H9 (cell line): ENCODE measurements at regions not wholly inside any gene's neighbourhood (a gene's known extent, or its start where the extent isn't known, plus 50 kb on each side); places are given as distances from the start of the nearest gene placed in this dataset.

Source experiments
- DNase-seq: peaks from one replicate; pipeline ENCODE4 v3.0.0-alpha.2; 2017
- H2AFZ ChIP-seq: one replicate; pipeline ENCODE4 v1.6.1; 2013; ENCODE audit warnings: mild to moderate bottlenecking, low read length, control low read depth, moderate library complexity
- H2AK5ac ChIP-seq: 2 replicates; pipeline ENCODE4 v1.6.1; 2013; ENCODE audit warnings: low read length, control low read depth, mixed read lengths; ENCODE audit not compliant: insufficient read length
- H2BK120ac ChIP-seq: one replicate; pipeline ENCODE4 v1.6.1; 2013; ENCODE audit warnings: low read depth, mild to moderate bottlenecking, low read length, control low read depth, inconsistent platforms; ENCODE audit not compliant: poor library complexity, severe bottlenecking
- H2BK12ac ChIP-seq: 2 replicates; pipeline ENCODE4 v1.6.1; 2013; ENCODE audit warnings: low read length, control low read depth, mixed read lengths, low read depth; ENCODE audit not compliant: insufficient read length
- H2BK15ac ChIP-seq: 2 replicates; pipeline ENCODE4 v1.6.1; 2013; ENCODE audit warnings: low read depth, low read length, control low read depth
- H2BK20ac ChIP-seq: one replicate; pipeline ENCODE4 v1.6.1; 2013; ENCODE audit warnings: low read depth, mild to moderate bottlenecking, low read length, control low read depth, inconsistent platforms; ENCODE audit not compliant: poor library complexity, severe bottlenecking
- H2BK5ac ChIP-seq: 2 replicates; pipeline ENCODE4 v1.6.1; 2013; ENCODE audit warnings: low read length, control low read depth, mixed read lengths; ENCODE audit not compliant: insufficient read length
- H3K14ac ChIP-seq: 2 replicates; pipeline ENCODE4 v1.6.1; 2013; ENCODE audit warnings: low read length, control low read depth; ENCODE audit not compliant: insufficient read depth
- H3K18ac ChIP-seq: 2 replicates; pipeline ENCODE4 v1.6.1; 2013; ENCODE audit warnings: low read depth, mild to moderate bottlenecking, mixed read lengths, low read length, control low read depth; ENCODE audit not compliant: insufficient read length
- H3K23ac ChIP-seq: 2 replicates; pipeline ENCODE4 v1.6.1; 2013; ENCODE audit warnings: low read length, control low read depth, mixed read lengths, low read depth; ENCODE audit not compliant: insufficient read length
- H3K23me2 ChIP-seq: 2 replicates; pipeline ENCODE4 v1.6.1; 2013; ENCODE audit warnings: low read depth, mild to moderate bottlenecking, mixed read lengths, low read length, control low read depth; ENCODE audit not compliant: insufficient read length, poor library complexity, severe bottlenecking
- H3K27ac ChIP-seq: 2 replicates; pipeline ENCODE4 v1.5.1; 2013; ENCODE audit warnings: low read length, control low read depth, mixed read lengths, low read depth; ENCODE audit not compliant: insufficient read length
- H3K27me3 ChIP-seq: 2 replicates; pipeline ENCODE4 v1.6.1; 2013; ENCODE audit warnings: low read length, control low read depth, inconsistent platforms; ENCODE audit not compliant: insufficient read depth
- H3K4ac ChIP-seq: 2 replicates; pipeline ENCODE4 v1.6.1; 2013; ENCODE audit warnings: low read depth, mild to moderate bottlenecking, control low read depth, inconsistent platforms, low read length, moderate library complexity
- H3K4me1 ChIP-seq: 2 replicates; pipeline ENCODE4 v1.6.1; 2013; ENCODE audit warnings: low read length, control low read depth, inconsistent platforms; ENCODE audit not compliant: insufficient read depth
- H3K4me2 ChIP-seq: 2 replicates; pipeline ENCODE4 v1.6.1; 2013; ENCODE audit warnings: low read length, control low read depth, mixed read lengths; ENCODE audit not compliant: insufficient read length, insufficient read depth
- H3K56ac ChIP-seq: 2 replicates; pipeline ENCODE4 v1.6.1; 2013; ENCODE audit warnings: low read depth, mild to moderate bottlenecking, mixed read lengths, low read length, control low read depth; ENCODE audit not compliant: insufficient read length
- H3K79me1 ChIP-seq: 2 replicates; pipeline ENCODE4 v1.6.1; 2013; ENCODE audit warnings: low read depth, mild to moderate bottlenecking, moderate library complexity, low read length, control low read depth, inconsistent platforms; ENCODE audit not compliant: insufficient read depth, poor library complexity, severe bottlenecking
- H3K79me2 ChIP-seq: 2 replicates; pipeline ENCODE4 v1.6.1; 2013; ENCODE audit warnings: low read length, control low read depth, inconsistent platforms; ENCODE audit not compliant: insufficient read depth
- H3K9ac ChIP-seq: 2 replicates; pipeline ENCODE4 v1.6.1; 2013; ENCODE audit warnings: low read length, control low read depth, mixed read lengths; ENCODE audit not compliant: insufficient read length; ENCODE audit errors: extremely low read depth
- H3K9me3 ChIP-seq: one replicate; pipeline ENCODE4 v1.6.1; 2013; ENCODE audit warnings: low read depth, low read length, inconsistent platforms; ENCODE audit not compliant: control insufficient read depth
- H3T11ph ChIP-seq: one replicate; pipeline ENCODE4 v1.6.1; 2013; ENCODE audit warnings: mild to moderate bottlenecking, low read length, control low read depth, inconsistent platforms
- H4K20me1 ChIP-seq: one replicate; pipeline ENCODE4 v1.6.1; 2013; ENCODE audit not compliant: control insufficient read depth, insufficient read length, insufficient read depth
- H4K5ac ChIP-seq: 2 replicates; pipeline ENCODE4 v1.6.1; 2013; ENCODE audit warnings: low read depth, mild to moderate bottlenecking, mixed read lengths, low read length, control low read depth; ENCODE audit not compliant: insufficient read length
- H4K8ac ChIP-seq: replicated peaks from 2 replicates; pipeline ENCODE4 v1.6.1; 2013; ENCODE audit warnings: low read length, control low read depth, mixed read lengths, low read depth; ENCODE audit not compliant: insufficient read length
- H4K91ac ChIP-seq: 2 replicates; pipeline ENCODE4 v1.6.1; 2013; ENCODE audit warnings: low read depth, mild to moderate bottlenecking, moderate library complexity, mixed read lengths, low read length, control low read depth; ENCODE audit not compliant: insufficient read length
- H3K27ac Mint-ChIP-seq, 3 experiments: 2 replicates in 2 of 3; 3 replicates in 1 of 3; pipeline ENCODE4 v1.8.0; 2020 to 2021; ENCODE audit warnings: mixed read lengths in 3 of 3, mild to moderate bottlenecking in 1 of 3, moderate library complexity in 1 of 3
- H3K27me3 Mint-ChIP-seq: 2 replicates; pipeline ENCODE4 v1.8.0; 2021; ENCODE audit warnings: low read depth, mild to moderate bottlenecking, moderate library complexity, mixed read lengths
- H3K36me3 Mint-ChIP-seq, 3 experiments: 2 replicates in 2 of 3; 3 replicates in 1 of 3; pipeline ENCODE4 v1.8.0; 2020 to 2021; ENCODE audit warnings: low read depth in 3 of 3, mixed read lengths in 3 of 3; ENCODE audit not compliant: insufficient read depth in 1 of 3
- H3K4me1 Mint-ChIP-seq, 2 experiments: 2 replicates each; pipeline ENCODE4 v1.8.0; 2020; ENCODE audit warnings: mixed read lengths in 2 of 2
- H3K4me3 Mint-ChIP-seq, 2 experiments: 2 replicates in 1 of 2; 3 replicates in 1 of 2; pipeline ENCODE4 v1.8.0; 2020 to 2021; ENCODE audit warnings: mild to moderate bottlenecking in 2 of 2, mixed read lengths in 2 of 2, moderate library complexity in 1 of 2
- H3K9me3 Mint-ChIP-seq, 2 experiments: 2 replicates in 1 of 2; 3 replicates in 1 of 2; pipeline ENCODE4 v1.8.0; 2020; ENCODE audit warnings: mild to moderate bottlenecking in 2 of 2, mixed read lengths in 2 of 2, moderate library complexity in 1 of 2
- CTCF ChIP-seq: fragments of 200-600 bp; sonication (generic); conservative IDR thresholded peaks from 3 replicates; pipeline ENCODE4 v1.8.0; 2021; ENCODE audit warnings: antibody characterized with exemption, mild to moderate bottlenecking

GRCh38 chr13:104099750-104100149 lies 1033.5 kb upstream of the SLC10A2 start:
- Histone ChIP-seq H3K4me1 (no peaks in the 10 kb centered on the region), H3K4me2 (no peak overlapping the region), H2AFZ (no peak overlapping the region), H3T11ph (no peak overlapping the region), H3K79me1 (no peaks in the 10 kb centered on the region), H4K8ac (no peak overlapping the region), H3K23me2 (no peaks in the 10 kb centered on the region), H3K4ac (no peak overlapping the region), H3K9ac (no peak overlapping the region), H3K27me3 (no peaks in the 10 kb centered on the region), H3K56ac (no peak overlapping the region), H4K5ac (no peak overlapping the region), H3K18ac (no peak overlapping the region), H3K9me3 (no peaks in the 10 kb centered on the region), H3K23ac (no peak overlapping the region), H2BK15ac (no peak overlapping the region), H2BK120ac (no peak overlapping the region), H2BK20ac (no peak overlapping the region), H2AK5ac (no peak overlapping the region), H3K27ac (no peak overlapping the region), H2BK12ac (no peak overlapping the region), H3K79me2 (no peaks in the 10 kb centered on the region), H4K20me1 (no peaks in the 10 kb centered on the region), H4K91ac (no peak overlapping the region), H2BK5ac (no peak overlapping the region), H3K14ac (no peak overlapping the region)
- no peak overlapping the region for H3K27ac Mint-ChIP-seq
- no peaks in the 10 kb centered on the region for H3K27me3 Mint-ChIP-seq
- no peak for TF ChIP-seq CTCF
- peaks cover 3% of the 10 kb centered on the region in 2 experiments; a peak in 2 of 4 replicates for H3K4me1 Mint-ChIP-seq
- no peaks in the 10 kb centered on the region; a peak in 1 of 5 replicates for H3K9me3 Mint-ChIP-seq
- H3K36me3 Mint-ChIP-seq: no peaks in the 10 kb centered on the region
- H3K4me3 Mint-ChIP-seq: no peak overlapping the region
- no peak for DNase-seq
